CD8-positive, alpha-beta memory T cell (primary cell): ENCODE measurements at regions not wholly inside any gene's neighbourhood (a gene's known extent, or its start where the extent isn't known, plus 50 kb on each side); places are given as distances from the start of the nearest gene placed in this dataset.

ENCODE experiments used
- CTCF ChIA-PET: fragments of 350-600 bp; sonication (Branson Sonifier 250); formaldehyde crosslinking; loops from one replicate; lab custom pipeline; 2021; ENCODE audit warnings: antibody characterized with exemption; lab: Charles Lee
- POLR2A ChIA-PET: fragments of 350-600 bp; sonication (Branson Sonifier 250); formaldehyde crosslinking; loops from one replicate; lab custom pipeline; 2021; ENCODE audit warnings: antibody characterized with exemption; lab: Charles Lee
- DNase-seq, 5 donors: peaks; one replicate each; pipeline versions ENCODE4 v3.0.0 to v3.0.0-alpha.2; 2020 to 2022; ENCODE audit warnings: mixed read lengths in 1 of 5
- H3K27ac ChIP-seq: one replicate; pipeline ENCODE4 v1.7.0; 2013; ENCODE audit warnings: low read depth, mild to moderate bottlenecking, low read length, moderate library complexity
- H3K27me3 ChIP-seq: 2 replicates; pipeline ENCODE4 v1.7.0; 2013; ENCODE audit warnings: low read length, mild to moderate bottlenecking; ENCODE audit not compliant: insufficient read depth, poor library complexity, severe bottlenecking
- H3K36me3 ChIP-seq: 2 replicates; pipeline ENCODE4 v1.7.0; 2013; ENCODE audit warnings: mild to moderate bottlenecking, low read length, moderate library complexity; ENCODE audit not compliant: insufficient read depth
- H3K4me1 ChIP-seq: 2 replicates; pipeline ENCODE4 v1.7.0; 2013; ENCODE audit warnings: mild to moderate bottlenecking, low read length, moderate library complexity; ENCODE audit not compliant: insufficient read depth
- H3K4me3 ChIP-seq: 2 replicates; pipeline ENCODE4 v1.7.0; 2013; ENCODE audit warnings: mild to moderate bottlenecking, low read length
- H3K9me3 ChIP-seq: 2 replicates; pipeline ENCODE4 v1.7.0; 2013; ENCODE audit warnings: mild to moderate bottlenecking, low read length
- H3K27ac Mint-ChIP-seq, 8 donors: one replicate each; pipeline ENCODE4 v1.8.0; 2020 to 2021; ENCODE audit warnings: mixed read lengths in 8 of 8, mild to moderate bottlenecking in 6 of 8, inconsistent platforms in 3 of 8, moderate library complexity in 3 of 8
- H3K27me3 Mint-ChIP-seq, 2 donors: one replicate each; pipeline ENCODE4 v1.8.0; 2020 to 2021; ENCODE audit warnings: mixed read lengths in 2 of 2, mild to moderate bottlenecking in 1 of 2, moderate library complexity in 1 of 2
- H3K36me3 Mint-ChIP-seq, 3 donors: one replicate each; pipeline ENCODE4 v1.8.0; 2020 to 2021; ENCODE audit warnings: mixed read lengths in 3 of 3, inconsistent platforms in 1 of 3, mild to moderate bottlenecking in 1 of 3
- H3K4me1 Mint-ChIP-seq, 3 donors: one replicate each; pipeline ENCODE4 v1.8.0; 2020 to 2021; ENCODE audit warnings: mixed read lengths in 3 of 3, inconsistent platforms in 1 of 3, mild to moderate bottlenecking in 1 of 3
- H3K4me3 Mint-ChIP-seq, 7 donors: one replicate each; pipeline ENCODE4 v1.8.0; 2020 to 2021; ENCODE audit warnings: mixed read lengths in 7 of 7, mild to moderate bottlenecking in 6 of 7, moderate library complexity in 4 of 7, inconsistent platforms in 2 of 7
- H3K9me3 Mint-ChIP-seq, 5 donors: one replicate each; pipeline ENCODE4 v1.8.0; 2020 to 2022; ENCODE audit warnings: mixed read lengths in 5 of 5, mild to moderate bottlenecking in 3 of 5, moderate library complexity in 2 of 5, inconsistent platforms in 1 of 5

- POLR2A ChIA-PET, result no interaction called here
- H3K4me1 Mint-ChIP-seq, result peaks cover 7 to 10% (median 9%) of the 10 kb centered on the region in 3 donors
- H3K4me3 ChIP-seq, result no peak overlapping the region
These were observed 113.7 kb upstream of the OXGR1 start for GRCh38 chr13:97107815-97108529.

DNA sequence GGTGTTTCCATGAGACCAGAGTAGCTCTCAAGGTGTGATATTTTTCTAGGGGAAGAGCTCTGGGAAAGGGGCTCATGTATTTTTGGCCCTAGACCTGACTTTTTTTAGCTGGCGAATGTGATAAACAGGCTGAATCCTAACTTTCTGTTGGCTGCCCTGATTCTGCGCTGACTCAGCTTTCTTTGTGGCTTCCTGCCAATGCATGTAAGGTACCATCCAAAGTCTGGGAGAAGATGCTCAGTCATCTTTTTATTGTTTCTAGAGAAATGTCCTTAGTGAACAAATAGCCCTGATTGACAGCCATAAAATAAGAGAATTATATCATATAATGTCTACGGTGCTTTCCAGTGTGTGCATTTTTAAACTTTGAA lies 113.6 kb upstream of the MBNL2 start:
- H3K36me3 ChIP-seq, result no peaks in the 10 kb centered on the region
- CTCF ChIA-PET, result interaction anchor here (1.0 to 8.3 kb wide), 10 partner anchors 8 to 266 kb away, joined by 3 to 181 read pairs (median 12); no protein-coding TSS in a partner anchor
- Mint-ChIP-seq H3K4me3 (no peak overlapping the region), H3K9me3 (no peaks in the 10 kb centered on the region), H3K4me1 (peaks cover 9 to 12% (median 9%) of the 10 kb centered on the region in 3 donors), H3K27me3 (peaks cover 5 to 12% of the 10 kb centered on the region in 2 donors), H3K36me3 (peaks cover 0 to 4% (median 0%) of the 10 kb centered on the region in 3 donors), H3K27ac (peak overlapping the region in 1 of 8 donors; percentile 13)
- no peak overlapping the region for H3K27ac ChIP-seq
- H3K4me3 ChIP-seq, result no peak overlapping the region
- DNase-seq, result no peak
- no peaks in the 10 kb centered on the region for H3K9me3 ChIP-seq
- no peaks in the 10 kb centered on the region for H3K27me3 ChIP-seq
- POLR2A ChIA-PET, result no interaction called here
- H3K4me1 ChIP-seq, result no peaks in the 10 kb centered on the region

More at GRCh38 chr13:97107815-97108529, 113.7 kb upstream of the OXGR1 start:
- Histone ChIP-seq H3K9me3 (no peaks in the 10 kb centered on the region), H3K36me3 (no peaks in the 10 kb centered on the region), H3K27ac (no peak overlapping the region), H3K4me1 (no peaks in the 10 kb centered on the region), H3K27me3 (no peaks in the 10 kb centered on the region)
- no peak for DNase-seq
- no peaks in the 10 kb centered on the region for H3K9me3 Mint-ChIP-seq
- CTCF ChIA-PET, result interaction anchor here (1.3 to 8.3 kb wide), 6 partner anchors 7 to 250 kb away, joined by 3 to 181 read pairs (median 34); no protein-coding TSS in a partner anchor
- peaks cover 0 to 6% (median 0%) of the 10 kb centered on the region in 3 donors for H3K36me3 Mint-ChIP-seq
- H3K27ac Mint-ChIP-seq, result peak overlapping the region in 1 of 8 donors; percentile 6
- peaks cover 7 to 15% of the 10 kb centered on the region in 2 donors for H3K27me3 Mint-ChIP-seq
- H3K4me3 Mint-ChIP-seq, result no peak overlapping the region

DNA sequence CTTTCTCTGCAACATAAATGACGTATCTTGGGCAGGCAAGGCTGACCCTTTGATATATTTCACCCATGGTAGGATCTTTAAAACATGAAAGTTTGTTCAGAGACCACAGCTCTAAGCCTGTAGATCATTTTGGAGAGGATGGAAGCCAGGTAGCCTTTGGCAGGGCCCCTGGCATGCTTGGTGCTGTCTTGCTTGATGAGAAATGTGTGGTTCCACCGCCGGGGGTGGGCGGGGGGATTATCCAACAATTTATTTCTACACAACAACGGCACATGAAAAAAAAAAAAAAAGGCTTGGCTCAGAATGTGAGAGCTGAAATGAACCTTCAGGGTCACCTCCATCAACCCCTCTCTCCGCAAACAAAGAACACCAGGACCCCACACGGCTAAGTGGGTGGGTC lies 112.9 kb upstream of the MBNL2 start:
- Histone ChIP-seq H3K9me3 (no peaks in the 10 kb centered on the region), H3K4me3 (no peak overlapping the region), H3K27ac (no peak overlapping the region), H3K27me3 (no peaks in the 10 kb centered on the region), H3K4me1 (no peaks in the 10 kb centered on the region), H3K36me3 (no peaks in the 10 kb centered on the region)
- DNase-seq, result no peak
- no peaks in the 10 kb centered on the region for H3K36me3 Mint-ChIP-seq
- H3K4me1 Mint-ChIP-seq, result peaks cover 12 to 17% (median 14%) of the 10 kb centered on the region in 3 donors
- peak overlapping the region in 4 of 8 donors; percentile 28 to 82 (median 68) for H3K27ac Mint-ChIP-seq
- ChIA-PET CTCF (interaction anchor here (0.7 to 8.3 kb wide), 33 partner anchors 9 to 324 kb away, joined by 3 to 181 read pairs (median 6); partner anchors contain the start of genes MBNL2 and RAP2A), POLR2A (no interaction called here)
- H3K4me3 Mint-ChIP-seq, result peak overlapping the region in 2 of 7 donors; percentile 39 to 62
- H3K9me3 Mint-ChIP-seq, result no peaks in the 10 kb centered on the region
- peaks cover 5 to 12% of the 10 kb centered on the region in 2 donors for H3K27me3 Mint-ChIP-seq

DNA sequence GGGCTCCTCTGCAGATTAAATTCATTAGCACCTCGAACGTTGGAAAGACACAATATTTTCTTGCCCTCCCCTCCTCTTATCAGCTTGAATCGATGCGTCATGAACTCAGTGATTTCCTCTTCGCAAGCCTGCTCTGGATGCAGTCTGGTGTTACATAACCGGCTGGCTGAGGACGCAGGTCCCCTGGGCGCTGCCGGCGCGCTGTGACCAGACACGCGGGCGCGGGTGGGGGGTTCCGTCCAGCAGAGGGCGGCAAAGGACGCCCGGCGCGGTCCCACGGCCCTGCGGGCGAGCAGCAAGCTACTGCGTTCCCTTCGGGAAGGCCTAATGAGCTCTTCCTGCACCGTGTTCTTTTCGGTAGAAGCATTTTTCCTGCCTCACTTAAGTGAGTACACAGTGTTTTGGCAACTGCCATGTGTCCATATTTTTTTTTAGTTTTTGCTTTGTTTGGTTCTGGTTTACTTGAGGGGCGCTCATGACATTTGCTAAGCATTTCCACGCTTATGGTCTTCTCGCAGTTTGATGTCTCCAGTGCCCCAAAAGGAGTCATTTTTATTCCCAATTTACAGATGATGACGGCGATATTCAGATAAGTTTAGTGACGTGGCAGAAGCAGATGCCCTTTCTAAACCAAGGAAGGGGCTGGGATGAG lies 112.2 kb upstream of the MBNL2 start:
- H3K27ac Mint-ChIP-seq, result peak overlapping the region in 5 of 8 donors; percentile 58 to 93 (median 78)
- H3K4me3 Mint-ChIP-seq, result peak overlapping the region in 4 of 7 donors; percentile 39 to 62 (median 44)
- no peaks in the 10 kb centered on the region for H3K36me3 Mint-ChIP-seq
- ChIA-PET POLR2A (interaction anchor here (0.5 to 0.6 kb wide), 2 partner anchors 22 to 248 kb away, joined by 3 read pairs; no protein-coding TSS in a partner anchor), CTCF (interaction anchor here (0.6 to 8.3 kb wide), 53 partner anchors 9 to 463 kb away, joined by 3 to 181 read pairs (median 4); partner anchors contain the start of genes MBNL2 and RAP2A)
- Histone ChIP-seq H3K36me3 (no peaks in the 10 kb centered on the region), H3K27ac (no peak overlapping the region), H3K4me3 (no peak overlapping the region), H3K27me3 (no peaks in the 10 kb centered on the region), H3K4me1 (no peaks in the 10 kb centered on the region), H3K9me3 (no peaks in the 10 kb centered on the region)
- peaks cover 5 to 8% of the 10 kb centered on the region in 2 donors for H3K27me3 Mint-ChIP-seq
- DNase-seq, result peak; percentile 69 to 79 (median 71)
- peaks cover 12 to 17% (median 14%) of the 10 kb centered on the region in 3 donors for H3K4me1 Mint-ChIP-seq
- H3K9me3 Mint-ChIP-seq, result no peaks in the 10 kb centered on the region

GRCh38 chr13:97110936-97111335 lies 111.2 kb upstream of the MBNL2 start:
- peak overlapping the region in 1 of 7 donors; percentile 70 for H3K4me3 Mint-ChIP-seq
- H3K27me3 ChIP-seq, result no peaks in the 10 kb centered on the region
- H3K36me3 ChIP-seq, result no peaks in the 10 kb centered on the region
- no peak overlapping the region for H3K27ac ChIP-seq
- H3K4me1 ChIP-seq, result no peaks in the 10 kb centered on the region
- no peaks in the 10 kb centered on the region for H3K36me3 Mint-ChIP-seq
- H3K9me3 Mint-ChIP-seq, result no peaks in the 10 kb centered on the region
- H3K4me1 Mint-ChIP-seq, result peaks cover 12 to 17% (median 14%) of the 10 kb centered on the region in 3 donors
- H3K4me3 ChIP-seq, result no peak overlapping the region
- H3K27me3 Mint-ChIP-seq, result peaks cover 3 to 8% of the 10 kb centered on the region in 2 donors
- no peak for DNase-seq
- ChIA-PET CTCF (interaction anchor here (0.9 to 8.3 kb wide), 19 partner anchors 9 to 323 kb away, joined by 3 to 181 read pairs (median 6); partner anchors contain the start of genes MBNL2 and RAP2A), POLR2A (no interaction called here)
- H3K9me3 ChIP-seq, result no peaks in the 10 kb centered on the region
- H3K27ac Mint-ChIP-seq, result no peak overlapping the region

GRCh38 chr13:97111756-97112155 lies 110.4 kb upstream of the MBNL2 start:
- H3K27ac Mint-ChIP-seq, result no peak overlapping the region
- no peaks in the 10 kb centered on the region for H3K9me3 Mint-ChIP-seq
- H3K36me3 ChIP-seq, result no peaks in the 10 kb centered on the region
- H3K27ac ChIP-seq, result no peak overlapping the region
- no peak overlapping the region for H3K4me3 ChIP-seq
- H3K9me3 ChIP-seq, result no peaks in the 10 kb centered on the region
- peaks cover 12 to 17% (median 14%) of the 10 kb centered on the region in 3 donors for H3K4me1 Mint-ChIP-seq
- no peak for DNase-seq
- POLR2A ChIA-PET, result no interaction called here
- no peaks in the 10 kb centered on the region for H3K36me3 Mint-ChIP-seq
- H3K4me3 Mint-ChIP-seq, result no peak overlapping the region
- no peaks in the 10 kb centered on the region for H3K4me1 ChIP-seq
- CTCF ChIA-PET, result interaction anchor here (2.6 to 8.3 kb wide), 5 partner anchors 18 to 246 kb away, joined by 10 to 181 read pairs (median 29); partner anchors contain the start of gene MBNL2
- H3K27me3 ChIP-seq, result no peaks in the 10 kb centered on the region
- H3K27me3 Mint-ChIP-seq, result peaks cover 3 to 14% of the 10 kb centered on the region in 2 donors

- Mint-ChIP-seq H3K27me3 (peaks cover 3 to 14% of the 10 kb centered on the region in 2 donors), H3K27ac (no peak overlapping the region), H3K36me3 (no peaks in the 10 kb centered on the region), H3K4me1 (peaks cover 12 to 17% (median 14%) of the 10 kb centered on the region in 3 donors), H3K9me3 (no peaks in the 10 kb centered on the region), H3K4me3 (no peak overlapping the region)
- Histone ChIP-seq H3K27me3 (no peaks in the 10 kb centered on the region), H3K4me3 (no peak overlapping the region), H3K9me3 (no peaks in the 10 kb centered on the region), H3K4me1 (no peaks in the 10 kb centered on the region), H3K36me3 (no peaks in the 10 kb centered on the region), H3K27ac (no peak overlapping the region)
- no peak for DNase-seq
- ChIA-PET CTCF (interaction anchor here (5.1 to 8.3 kb wide), 2 partner anchors 237 to 245 kb away, joined by 55 to 181 read pairs; no protein-coding TSS in a partner anchor), POLR2A (interaction anchor here (0.6 kb wide), 1 partner anchor 252 kb away, joined by 3 read pairs; no protein-coding TSS in a partner anchor)
These were observed 109.5 kb upstream of the MBNL2 start for GRCh38 chr13:97112446-97113152.
